ENCODE measurements at regions not wholly inside any gene's neighbourhood (a gene's known extent, or its start where the extent isn't known, plus 50 kb on each side); places are given as distances from the start of the nearest gene placed in this dataset.

DNA sequence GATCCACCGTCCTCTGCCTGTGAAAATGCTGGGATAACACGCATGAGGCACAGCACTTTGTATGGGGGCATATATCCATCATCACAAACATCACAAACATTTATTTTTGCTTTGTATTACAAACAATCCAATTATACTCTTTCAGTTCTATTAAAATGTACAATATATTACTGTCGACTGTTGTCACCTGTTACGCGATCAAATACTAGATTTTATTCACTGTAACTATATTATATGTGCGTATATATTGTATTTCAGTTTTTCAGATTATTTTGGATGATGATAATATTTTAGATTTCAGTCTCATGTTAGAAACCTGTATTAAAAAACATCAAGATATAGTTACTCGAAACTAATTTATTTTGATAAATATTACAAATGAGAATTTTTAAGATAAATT lies 998.3 kb downstream of the EFNB2 start:
- DNase-seq, result no peak
- H3K27ac Mint-ChIP-seq, result no peak overlapping the region
- H3K4me3 ChIP-seq (ENCODE audit: low read length), result no peak overlapping the region

DNA sequence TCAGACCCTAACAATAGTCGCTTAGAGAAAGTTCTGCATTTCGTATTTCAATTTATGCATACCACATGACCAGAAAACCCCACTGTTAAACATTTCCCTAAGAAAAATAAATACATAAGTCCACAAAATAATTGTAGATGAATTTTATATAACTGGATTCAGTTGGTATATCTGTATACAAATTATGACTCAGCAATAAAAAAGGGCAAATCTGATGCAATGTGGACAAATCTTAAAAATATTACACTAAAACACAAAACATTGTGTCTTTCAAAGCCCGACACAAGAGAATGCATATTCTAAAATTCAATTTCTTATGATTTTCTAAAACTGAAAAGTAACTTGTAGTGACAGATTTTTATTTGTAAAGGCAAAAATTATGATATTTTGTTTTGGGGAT lies 1005.0 kb downstream of the EFNB2 start:
- Histone ChIP-seq H3K27ac (ENCODE audit: low read depth, low read length) (no peak overlapping the region), H3K4me3 (ENCODE audit: low read length) (no peak overlapping the region), H3K9me3 (ENCODE audit: control insufficient read depth, low read length) (no peaks in the 10 kb centered on the region), H3K9ac (ENCODE audit: extremely low read depth, low read length, poor library complexity, severe bottlenecking) (no peak overlapping the region), H3K4me1 (ENCODE audit: control insufficient read depth, insufficient read depth, low read length) (no peaks in the 10 kb centered on the region), H3K36me3 (ENCODE audit: control insufficient read depth, insufficient read depth, low read length) (no peaks in the 10 kb centered on the region), H3K27me3 (ENCODE audit: control insufficient read depth, insufficient read depth, low read length, poor library complexity, severe bottlenecking) (no peaks in the 10 kb centered on the region)
- Mint-ChIP-seq H3K9me3 (no peaks in the 10 kb centered on the region), H3K27ac (no peak overlapping the region), H3K4me1 (peaks cover 3% of the 10 kb centered on the region), H3K27me3 (ENCODE audit: insufficient read depth) (no peaks in the 10 kb centered on the region), H3K36me3 (ENCODE audit: low read depth) (no peaks in the 10 kb centered on the region), H3K4me3 (no peak overlapping the region)
- 89% methylated on average over 3 of the region's 3 CpGs; no CpG with 5 or more reads in 1 of the 2 experiments for WGBS, 2 experiments (ENCODE audit: insufficient coverage in 1 of 2, insufficient read length in 1 of 2)
- no peak for DNase-seq
- TF ChIP-seq, protein P1, sequence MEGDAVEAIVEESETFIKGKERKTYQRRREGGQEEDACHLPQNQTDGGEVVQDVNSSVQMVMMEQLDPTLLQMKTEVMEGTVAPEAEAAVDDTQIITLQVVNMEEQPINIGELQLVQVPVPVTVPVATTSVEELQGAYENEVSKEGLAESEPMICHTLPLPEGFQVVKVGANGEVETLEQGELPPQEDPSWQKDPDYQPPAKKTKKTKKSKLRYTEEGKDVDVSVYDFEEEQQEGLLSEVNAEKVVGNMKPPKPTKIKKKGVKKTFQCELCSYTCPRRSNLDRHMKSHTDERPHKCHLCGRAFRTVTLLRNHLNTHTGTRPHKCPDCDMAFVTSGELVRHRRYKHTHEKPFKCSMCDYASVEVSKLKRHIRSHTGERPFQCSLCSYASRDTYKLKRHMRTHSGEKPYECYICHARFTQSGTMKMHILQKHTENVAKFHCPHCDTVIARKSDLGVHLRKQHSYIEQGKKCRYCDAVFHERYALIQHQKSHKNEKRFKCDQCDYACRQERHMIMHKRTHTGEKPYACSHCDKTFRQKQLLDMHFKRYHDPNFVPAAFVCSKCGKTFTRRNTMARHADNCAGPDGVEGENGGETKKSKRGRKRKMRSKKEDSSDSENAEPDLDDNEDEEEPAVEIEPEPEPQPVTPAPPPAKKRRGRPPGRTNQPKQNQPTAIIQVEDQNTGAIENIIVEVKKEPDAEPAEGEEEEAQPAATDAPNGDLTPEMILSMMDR (conservative IDR thresholded peaks at IDR 0.05), result no peak

More for the DNA sequence above, 998.3 kb downstream of the EFNB2 start:
- Histone ChIP-seq H3K36me3 (ENCODE audit: control insufficient read depth, insufficient read depth, low read length) (no peaks in the 10 kb centered on the region), H3K27ac (ENCODE audit: low read depth, low read length) (no peak overlapping the region), H3K9ac (ENCODE audit: extremely low read depth, low read length, poor library complexity, severe bottlenecking) (no peak overlapping the region), H3K9me3 (ENCODE audit: control insufficient read depth, low read length) (no peaks in the 10 kb centered on the region), H3K27me3 (ENCODE audit: control insufficient read depth, insufficient read depth, low read length, poor library complexity, severe bottlenecking) (no peaks in the 10 kb centered on the region), H3K4me1 (ENCODE audit: control insufficient read depth, insufficient read depth, low read length) (no peaks in the 10 kb centered on the region)
- 92 to 94% methylated on average over 2 to 3 of the region's 7 CpGs for WGBS, 2 experiments (ENCODE audit: insufficient coverage in 1 of 2, insufficient read length in 1 of 2)
- Mint-ChIP-seq H3K27me3 (ENCODE audit: insufficient read depth) (no peaks in the 10 kb centered on the region), H3K36me3 (ENCODE audit: low read depth) (no peaks in the 10 kb centered on the region), H3K4me1 (peaks cover 6% of the 10 kb centered on the region), H3K9me3 (no peaks in the 10 kb centered on the region), H3K4me3 (no peak overlapping the region)
- TF ChIP-seq, protein P1 (conservative IDR thresholded peaks at IDR 0.05), result no peak

DNA sequence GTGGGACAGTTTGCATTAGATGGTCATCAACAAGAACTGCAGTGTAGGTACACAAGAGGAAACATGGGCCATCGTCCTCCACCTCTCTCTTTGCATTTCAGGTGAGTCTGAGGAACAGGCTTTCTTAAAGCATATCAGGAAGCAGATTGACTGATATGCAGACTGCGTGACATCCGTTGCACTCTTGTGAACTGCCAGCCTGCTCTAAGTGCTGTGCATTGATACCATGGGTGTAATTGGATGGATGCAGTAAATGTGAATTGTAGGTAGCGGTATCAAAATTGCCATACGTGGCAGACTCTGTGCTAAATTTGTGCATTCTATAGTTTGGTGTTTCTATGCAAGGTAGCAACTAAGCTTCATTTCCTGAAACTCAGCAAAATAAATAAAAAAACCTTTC lies 1008.3 kb downstream of the EFNB2 start:
- Histone ChIP-seq H3K9ac (ENCODE audit: extremely low read depth, low read length, poor library complexity, severe bottlenecking) (no peak overlapping the region), H3K4me3 (ENCODE audit: low read length) (no peak overlapping the region), H3K36me3 (ENCODE audit: control insufficient read depth, insufficient read depth, low read length) (no peaks in the 10 kb centered on the region), H3K27me3 (ENCODE audit: control insufficient read depth, insufficient read depth, low read length, poor library complexity, severe bottlenecking) (no peaks in the 10 kb centered on the region), H3K27ac (ENCODE audit: low read depth, low read length) (no peak overlapping the region), H3K9me3 (ENCODE audit: control insufficient read depth, low read length) (no peaks in the 10 kb centered on the region), H3K4me1 (ENCODE audit: control insufficient read depth, insufficient read depth, low read length) (no peaks in the 10 kb centered on the region)
- Mint-ChIP-seq H3K36me3 (ENCODE audit: low read depth) (no peaks in the 10 kb centered on the region), H3K9me3 (peaks cover 1% of the 10 kb centered on the region), H3K27me3 (ENCODE audit: insufficient read depth) (no peaks in the 10 kb centered on the region), H3K27ac (no peak overlapping the region), H3K4me1 (no peaks in the 10 kb centered on the region), H3K4me3 (no peak overlapping the region)
- TF ChIP-seq, protein P1 (conservative IDR thresholded peaks at IDR 0.05), result no peak
- no peak for DNase-seq
- WGBS, 2 experiments (ENCODE audit: insufficient coverage in 1 of 2, insufficient read length in 1 of 2), result 88 to 96% methylated on average over 3 to 5 of the region's 5 CpGs

All from endodermal cell (in vitro differentiated cells).